ENCODE measurements at regions not wholly inside any gene's neighbourhood (a gene's known extent, or its start where the extent isn't known, plus 50 kb on each side); places are given as distances from the start of the nearest gene placed in this dataset.
"Not testable (repeated sequence)": the region's sequence is repeated elsewhere in the genome, so short reads cannot be mapped to it uniquely, and the experiment has no call there.

- no peak overlapping the region for H3K4me3 ChIP-seq (ENCODE audit: low read depth, low read length)
- ChIA-PET POLR2A (no interaction called here), CTCF (no interaction called here)
- no peak for DNase-seq (ENCODE audit: low read depth, low spot score)
- TF ChIP-seq, protein P1, sequence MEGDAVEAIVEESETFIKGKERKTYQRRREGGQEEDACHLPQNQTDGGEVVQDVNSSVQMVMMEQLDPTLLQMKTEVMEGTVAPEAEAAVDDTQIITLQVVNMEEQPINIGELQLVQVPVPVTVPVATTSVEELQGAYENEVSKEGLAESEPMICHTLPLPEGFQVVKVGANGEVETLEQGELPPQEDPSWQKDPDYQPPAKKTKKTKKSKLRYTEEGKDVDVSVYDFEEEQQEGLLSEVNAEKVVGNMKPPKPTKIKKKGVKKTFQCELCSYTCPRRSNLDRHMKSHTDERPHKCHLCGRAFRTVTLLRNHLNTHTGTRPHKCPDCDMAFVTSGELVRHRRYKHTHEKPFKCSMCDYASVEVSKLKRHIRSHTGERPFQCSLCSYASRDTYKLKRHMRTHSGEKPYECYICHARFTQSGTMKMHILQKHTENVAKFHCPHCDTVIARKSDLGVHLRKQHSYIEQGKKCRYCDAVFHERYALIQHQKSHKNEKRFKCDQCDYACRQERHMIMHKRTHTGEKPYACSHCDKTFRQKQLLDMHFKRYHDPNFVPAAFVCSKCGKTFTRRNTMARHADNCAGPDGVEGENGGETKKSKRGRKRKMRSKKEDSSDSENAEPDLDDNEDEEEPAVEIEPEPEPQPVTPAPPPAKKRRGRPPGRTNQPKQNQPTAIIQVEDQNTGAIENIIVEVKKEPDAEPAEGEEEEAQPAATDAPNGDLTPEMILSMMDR (IDR thresholded peaks at IDR 0.05; ENCODE audit: insufficient read depth, low read length, missing control alignments): no peak
Measured at GRCh38 chr5:26492906-26493459, 545.4 kb downstream of the CDH9 start.

GRCh38 chr5:26487553-26487952 is 550.8 kb downstream of the CDH9 start:
- ChIA-PET CTCF (no interaction called here), POLR2A (no interaction called here)
- DNase-seq (ENCODE audit: low read depth, low spot score): no peak

DNA sequence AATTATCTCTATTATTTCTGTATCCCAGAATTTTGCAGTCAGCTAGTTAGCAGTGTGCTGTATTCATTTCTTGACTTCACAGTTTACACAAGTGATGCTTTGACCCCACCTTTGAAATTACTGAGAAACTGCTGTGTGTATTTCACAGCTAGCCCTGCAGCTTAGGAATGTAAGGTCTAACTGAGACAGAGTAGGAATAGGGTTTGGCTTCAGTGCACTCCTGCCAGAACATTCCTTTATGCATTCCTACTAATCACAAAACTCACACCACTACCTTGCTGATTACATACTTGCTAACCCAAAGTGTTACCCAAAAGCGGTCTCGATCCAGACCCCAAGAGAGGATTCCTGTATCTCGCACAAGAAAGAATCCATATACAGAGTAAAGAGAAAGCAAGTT is 551.8 kb downstream of the CDH9 start:
- POLR2A ChIA-PET: no interaction called here
- CTCF ChIA-PET: no interaction called here

More at GRCh38 chr5:26487553-26487952, 550.8 kb downstream of the CDH9 start:
- H3K4me3 ChIP-seq (ENCODE audit: low read depth, low read length): no peak overlapping the region
- TF ChIP-seq, protein P1 (IDR thresholded peaks at IDR 0.05; ENCODE audit: insufficient read depth, low read length, missing control alignments): no peak

GRCh38 chr5:26485146-26485860 is 553.1 kb downstream of the CDH9 start:
- POLR2A ChIA-PET; DNase-seq (ENCODE audit: low read depth, low spot score); H3K4me3 ChIP-seq (ENCODE audit: low read depth, low read length); CTCF ChIA-PET: not testable (repeated sequence)

More for the DNA sequence above, 551.8 kb downstream of the CDH9 start:
- TF ChIP-seq, protein P1 (IDR thresholded peaks at IDR 0.05; ENCODE audit: insufficient read depth, low read length, missing control alignments): no peak
- no peak overlapping the region for H3K4me3 ChIP-seq (ENCODE audit: low read depth, low read length)
- DNase-seq (ENCODE audit: low read depth, low spot score): no peak

GRCh38 chr5:26482810-26483375 is 555.5 kb downstream of the CDH9 start:
- no peak for DNase-seq (ENCODE audit: low read depth, low spot score)
- CTCF ChIA-PET: no interaction called here
- POLR2A ChIA-PET: no interaction called here
- H3K4me3 ChIP-seq (ENCODE audit: low read depth, low read length): no peak overlapping the region
- TF ChIP-seq, protein P1 (IDR thresholded peaks at IDR 0.05; ENCODE audit: insufficient read depth, low read length, missing control alignments): no peak

DNA sequence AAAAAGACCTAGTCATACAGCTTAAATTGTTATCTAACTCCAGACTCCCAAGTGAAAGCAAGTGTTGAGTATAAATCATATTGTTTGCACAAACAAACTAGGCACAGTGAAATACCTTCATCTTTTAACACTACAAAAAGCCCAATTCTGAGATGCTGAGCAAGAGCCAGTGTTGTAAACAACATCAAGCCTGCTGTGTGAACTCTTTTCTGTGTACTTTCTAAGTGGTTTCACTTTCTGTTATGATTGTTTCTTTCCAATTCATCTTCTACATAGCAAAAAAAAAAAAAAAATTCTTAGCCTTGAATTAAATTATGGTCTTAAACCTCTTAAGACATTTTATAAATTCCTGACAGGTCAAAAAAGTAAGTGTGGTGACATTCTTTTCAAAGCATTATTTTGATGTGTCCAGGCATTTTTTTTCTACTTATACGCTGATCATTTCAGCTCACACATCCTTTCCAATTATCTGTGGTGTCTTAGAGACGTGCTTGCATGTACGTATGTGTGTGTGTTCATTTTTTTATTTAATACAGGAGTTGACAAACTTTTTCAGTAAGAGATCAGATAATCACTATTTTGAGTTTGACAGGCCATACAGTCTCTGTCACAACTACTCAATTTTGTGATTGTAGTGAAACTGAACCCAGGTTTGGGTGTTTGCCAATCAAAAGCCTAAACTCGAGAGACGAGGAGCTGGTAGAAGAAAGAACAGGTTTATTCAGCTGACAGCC is 556.1 kb downstream of the CDH9 start:
- ChIA-PET POLR2A (no interaction called here), CTCF (no interaction called here)
- H3K4me3 ChIP-seq (ENCODE audit: low read depth, low read length): no peak overlapping the region
- no peak for DNase-seq (ENCODE audit: low read depth, low spot score)
- TF ChIP-seq, protein P1 (IDR thresholded peaks at IDR 0.05; ENCODE audit: insufficient read depth, low read length, missing control alignments): no peak

Measured in AG04449 (cell line).